ENCODE measurements at regions not wholly inside any gene's neighbourhood (a gene's known extent, or its start where the extent isn't known, plus 50 kb on each side); places are given as distances from the start of the nearest gene placed in this dataset.
"Not testable (repeated sequence)": the region's sequence is repeated elsewhere in the genome, so short reads cannot be mapped to it uniquely, and the experiment has no call there.

- no peak for DNase-seq
Observed at GRCh38 chr17:64784353-64785010, 122.4 kb upstream of the SMURF2 start.

DNA sequence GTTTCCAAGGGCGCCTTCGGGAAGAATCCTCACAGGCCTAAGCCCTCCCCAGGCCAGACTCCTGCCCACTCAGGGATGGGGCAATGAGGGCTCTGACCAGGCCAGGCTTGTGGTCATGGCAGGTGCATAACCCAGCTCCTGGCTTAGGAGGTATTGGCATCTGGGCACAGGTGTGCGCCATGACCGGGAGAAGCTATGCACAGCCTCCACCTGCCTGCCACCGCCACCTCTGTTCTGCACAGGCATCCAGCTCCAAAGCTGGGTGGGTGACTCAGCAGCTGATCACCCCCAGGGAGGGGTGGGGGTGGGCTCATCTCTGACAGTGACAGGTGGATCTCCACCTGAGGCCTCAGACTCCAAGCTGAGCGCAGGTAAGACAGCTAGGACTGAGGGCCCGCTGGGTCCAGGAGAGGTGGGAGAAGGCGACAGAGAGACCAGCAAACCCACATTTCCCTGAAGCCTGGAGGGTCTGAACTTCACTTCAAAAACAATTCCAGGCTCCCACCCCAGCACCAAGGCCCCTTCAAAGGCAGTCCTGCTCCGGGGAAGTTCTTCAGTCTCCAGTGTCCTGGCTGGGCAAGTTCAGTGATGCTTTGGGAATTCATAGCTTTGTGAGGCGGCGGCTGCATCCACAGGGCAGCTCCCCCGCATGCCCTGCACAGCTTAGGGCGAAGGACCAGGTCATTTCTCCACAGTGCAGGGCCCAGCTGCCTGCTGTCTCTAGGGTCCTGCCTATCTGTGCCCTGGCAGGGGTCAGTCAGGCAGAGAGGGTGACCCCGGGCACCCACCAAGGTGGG, 121.6 kb upstream of the SMURF2 start:
- DNase-seq, result no peak

DNA sequence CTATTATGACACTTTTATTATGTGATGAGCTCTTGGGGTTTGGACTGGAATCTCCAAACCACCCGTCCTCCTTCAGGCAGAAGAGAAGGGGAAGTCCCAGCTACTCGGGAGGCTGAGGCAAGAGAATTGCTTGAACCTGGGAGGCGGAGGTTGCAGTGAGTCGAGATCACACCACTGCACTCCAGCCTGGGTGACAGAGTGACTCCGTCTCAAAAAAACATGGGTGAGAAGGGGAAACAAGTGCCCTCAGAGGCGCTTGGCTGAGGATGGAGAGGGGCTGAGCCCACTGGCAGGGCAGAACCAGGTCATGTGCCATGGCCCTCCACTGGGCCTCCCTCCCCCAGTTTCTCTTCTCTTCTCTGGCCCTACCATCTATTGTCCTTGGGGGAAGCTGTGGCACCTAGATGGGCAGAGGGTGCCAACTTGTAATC, 120.9 kb upstream of the SMURF2 start:
- DNase-seq, result peak; percentile 60

GRCh38 chr17:64781810-64782555, 119.9 kb upstream of the SMURF2 start:
- no peak for DNase-seq

GRCh38 chr17:64781014-64781756, 119.1 kb upstream of the SMURF2 start:
- DNase-seq, result peak; percentile 68

GRCh38 chr17:64780096-64781013, 118.2 kb upstream of the SMURF2 start:
- no peak for DNase-seq

DNA sequence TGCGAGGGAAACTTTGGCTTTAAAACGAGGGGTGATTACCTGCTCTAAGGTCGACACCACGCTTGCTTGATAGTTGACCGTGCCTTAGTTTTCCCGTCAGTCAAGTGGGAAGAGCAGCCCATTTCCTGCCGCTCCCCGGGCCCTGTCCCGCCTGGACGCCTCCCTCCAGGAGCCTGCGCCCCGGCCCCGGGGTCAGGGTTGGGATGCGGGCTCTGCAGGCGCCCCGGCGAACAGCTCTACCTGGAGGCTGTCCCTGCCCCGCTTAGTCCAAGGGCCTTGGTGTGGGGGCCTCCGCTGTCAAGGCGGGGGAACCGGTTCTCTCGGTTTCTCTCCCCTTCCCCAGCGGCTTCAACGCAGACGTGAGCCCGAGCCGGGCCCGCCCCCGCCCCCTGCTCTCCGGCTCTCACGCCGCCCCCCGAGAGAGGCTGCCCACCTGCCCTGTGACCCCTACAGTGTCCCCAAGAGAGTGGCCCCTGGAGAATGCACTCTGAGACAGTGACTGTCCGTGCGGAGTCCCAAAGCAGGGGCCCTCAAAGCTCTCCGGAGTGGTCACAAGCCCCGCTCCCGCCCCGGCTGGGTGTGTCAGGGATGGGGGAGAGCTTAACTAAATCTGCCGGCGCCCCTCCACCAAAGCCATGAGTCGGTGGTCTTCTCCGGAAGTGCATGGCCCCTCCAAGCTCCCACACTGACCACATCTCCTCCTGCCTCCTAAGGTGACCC, 117.4 kb upstream of the SMURF2 start:
- no peak for DNase-seq

DNA sequence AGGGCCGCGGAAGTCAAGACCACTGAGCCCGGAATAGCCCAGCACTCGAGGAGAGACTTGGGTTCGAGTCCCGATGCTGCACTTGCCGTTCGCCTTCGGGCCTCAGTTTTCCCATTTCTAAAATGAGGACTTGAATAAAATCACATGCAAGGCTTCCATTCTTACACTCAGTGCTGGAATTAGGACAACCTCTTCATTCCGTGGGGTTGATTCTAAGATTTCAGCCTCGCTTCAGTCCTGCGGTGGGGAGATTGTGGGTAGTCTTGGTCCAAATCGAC, 116.9 kb upstream of the SMURF2 start:
- DNase-seq, result not testable (repeated sequence)

DNA sequence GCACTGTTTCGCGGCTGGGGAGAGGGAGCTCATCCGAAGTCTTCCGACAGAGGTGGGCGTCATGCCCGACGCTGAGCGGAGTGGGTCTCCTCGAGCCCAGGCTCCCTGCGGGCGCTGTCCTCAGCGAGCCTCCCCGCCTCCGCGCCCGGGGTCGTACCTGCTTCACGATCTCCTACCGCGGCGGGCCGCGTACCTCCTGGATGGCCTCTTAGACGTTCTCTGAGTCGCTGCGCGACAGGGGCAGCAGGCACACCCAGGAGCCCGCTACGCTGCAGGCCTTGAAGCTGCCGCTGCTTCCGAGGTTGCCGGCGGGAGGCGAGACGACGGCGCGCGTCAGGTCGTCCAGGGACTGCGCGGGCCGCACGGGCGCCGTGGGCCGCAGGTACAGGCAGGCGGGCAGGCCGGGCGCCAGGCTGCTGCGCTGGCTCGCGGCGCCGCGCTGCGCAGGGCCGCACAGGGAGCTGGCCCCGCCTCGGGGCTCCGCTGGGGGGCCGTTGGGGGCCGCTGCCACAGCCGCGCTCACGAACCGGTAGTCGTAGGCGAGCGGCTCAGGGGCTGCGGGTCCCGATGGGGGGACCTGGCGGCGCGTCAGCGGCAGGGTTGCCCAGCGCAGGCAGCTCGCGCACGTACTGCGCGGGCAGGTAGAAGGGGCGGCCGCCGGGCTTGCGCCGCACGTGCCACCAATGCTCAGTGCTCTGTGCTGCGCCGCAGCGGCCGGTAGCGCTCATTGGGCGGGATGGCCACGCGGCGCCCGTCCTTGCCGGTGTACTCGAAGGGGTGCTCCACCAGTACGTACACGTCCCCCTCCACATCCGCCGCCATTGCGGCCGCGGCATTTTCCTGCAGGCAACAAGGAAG, 116.4 kb upstream of the SMURF2 start:
- no peak for DNase-seq

GRCh38 chr17:64777415-64778239, 115.5 kb upstream of the SMURF2 start:
- DNase-seq, result peak; percentile 93

DNA sequence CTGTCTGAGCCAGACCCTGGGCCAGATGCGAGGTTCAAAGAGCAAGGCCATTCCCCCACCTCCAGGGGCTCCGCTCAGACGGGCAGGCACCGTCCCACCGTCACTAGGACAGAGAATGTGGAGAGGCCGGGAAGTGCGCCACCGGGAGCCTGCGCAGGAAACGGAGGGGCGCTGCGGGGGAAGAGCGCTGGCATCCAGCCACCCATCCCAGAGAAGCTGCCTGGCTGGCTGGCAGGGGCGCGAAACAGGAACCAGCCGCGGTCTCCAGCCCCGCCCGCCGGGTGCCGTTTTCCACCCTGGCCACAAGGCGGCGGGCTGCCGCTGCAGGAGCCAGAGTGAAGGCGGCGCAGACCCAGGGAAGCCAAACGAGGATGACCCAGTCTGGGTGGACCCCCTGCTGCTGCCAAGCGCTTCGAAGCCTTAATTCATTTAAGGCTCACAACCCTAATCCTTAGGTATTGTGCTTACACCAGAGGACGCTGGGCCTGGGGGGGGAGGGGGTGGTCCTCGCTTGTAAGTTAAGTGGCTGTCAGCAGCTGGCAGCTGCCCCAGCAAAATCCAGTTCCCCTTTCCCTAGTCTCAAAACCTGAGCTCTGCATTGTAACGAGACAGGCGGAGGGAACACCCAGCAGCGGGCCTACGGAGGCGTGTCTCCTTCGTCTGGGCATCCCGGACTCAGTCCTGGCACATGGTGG, 114.8 kb upstream of the SMURF2 start:
- peak; percentile 90 for DNase-seq

- no peak for DNase-seq
Observed at GRCh38 chr17:64775701-64776570, 113.8 kb upstream of the SMURF2 start.

DNA sequence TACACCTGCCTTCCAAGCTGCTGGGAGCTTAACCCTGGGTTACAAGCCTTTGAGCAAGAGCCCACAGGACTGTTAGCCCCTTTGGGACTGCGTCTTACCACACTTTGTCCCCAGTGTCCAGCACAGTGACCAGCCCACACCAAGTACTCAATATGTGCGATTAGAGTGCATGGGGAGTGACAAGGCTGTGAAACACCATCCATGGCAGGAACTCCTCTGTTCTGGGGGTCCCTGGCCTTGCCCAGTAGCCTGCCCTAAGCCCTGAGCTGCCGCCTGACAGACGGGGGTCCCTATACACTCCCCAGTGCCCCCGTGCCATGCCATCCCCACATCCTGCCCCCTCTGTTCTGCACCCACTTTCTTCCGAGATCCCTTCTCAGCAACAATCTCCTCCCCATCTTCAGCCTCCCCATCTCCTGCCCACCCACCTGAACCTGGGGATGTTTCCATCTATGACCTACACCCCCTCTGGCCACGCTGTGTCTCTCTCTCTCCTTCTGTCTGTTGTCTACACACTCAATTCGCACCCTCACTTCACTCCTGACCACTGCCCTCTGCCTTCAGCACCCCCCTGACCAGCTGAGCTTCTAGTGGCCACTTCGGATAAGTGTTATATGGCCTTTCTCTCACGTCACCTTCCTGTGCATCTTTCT, 112.9 kb upstream of the SMURF2 start:
- DNase-seq, result no peak

DNA sequence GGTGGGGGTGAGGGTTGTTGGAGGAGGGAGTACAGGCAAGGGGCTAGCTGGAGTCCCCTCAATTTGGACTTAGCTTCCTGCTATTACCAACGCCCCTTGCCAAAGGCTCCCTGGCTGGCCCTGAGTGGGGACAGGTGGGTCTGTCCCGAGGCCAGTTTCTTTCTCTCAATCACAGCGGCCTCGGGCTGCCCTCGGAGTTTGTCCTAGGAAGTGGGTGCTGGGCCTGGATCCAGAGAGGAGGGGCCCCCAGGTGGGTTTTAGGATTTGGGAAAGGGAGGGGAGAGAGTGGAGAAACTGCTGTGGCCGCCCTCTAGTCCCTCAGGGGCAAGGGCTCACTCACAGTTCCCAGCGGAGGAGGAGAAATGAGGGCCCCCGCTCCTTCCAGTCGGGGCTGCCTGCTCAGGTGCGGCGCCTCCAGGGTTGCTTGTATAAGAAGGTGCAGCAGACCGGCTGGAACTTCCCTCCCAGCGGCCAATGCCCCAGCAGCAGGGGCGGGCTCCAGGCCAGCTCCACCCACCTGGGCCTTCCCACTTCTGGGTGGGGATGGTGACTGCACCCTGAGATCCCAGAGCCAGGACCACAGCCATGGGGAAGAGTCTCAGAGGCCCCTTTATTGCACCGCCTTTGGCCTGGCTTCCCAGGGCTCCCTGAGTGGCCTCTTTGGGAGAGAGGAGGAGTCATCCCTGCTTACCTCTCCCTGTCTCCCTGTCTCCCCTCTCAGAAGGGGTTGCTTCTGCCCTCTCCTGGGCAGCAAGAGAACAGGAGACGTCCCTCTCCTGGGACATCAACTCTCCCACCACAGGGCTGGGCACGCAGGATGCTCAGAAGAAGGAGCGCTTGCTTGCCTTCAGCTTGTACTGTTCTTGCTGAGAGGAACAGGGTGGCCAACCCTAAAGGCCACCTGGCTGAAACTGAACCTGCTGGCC, 112.0 kb upstream of the SMURF2 start:
- DNase-seq, result no peak

- no peak for DNase-seq
Observed at GRCh38 chr17:64773386-64773835, 111.3 kb upstream of the SMURF2 start.

GRCh38 chr17:64772845-64773299, 110.8 kb upstream of the SMURF2 start:
- no peak for DNase-seq
